Subcutaneous abdominal adipose tissue (tissue), 5 donors: ENCODE measurements at regions not wholly inside any gene's neighbourhood (a gene's known extent, or its start where the extent isn't known, plus 50 kb on each side); places are given as distances from the start of the nearest gene placed in this dataset.

Experiments used
- H3K27ac ChIP-seq: one replicate; pipeline ENCODE4 v1.7.0; 2013; ENCODE audit warnings: low read depth, mild to moderate bottlenecking, inconsistent platforms, low read length, moderate library complexity
- H3K27me3 ChIP-seq, 5 donors: one replicate each; pipeline ENCODE4 v1.7.0; 2013; ENCODE audit warnings: low read length in 5 of 5, inconsistent platforms in 1 of 5; ENCODE audit not compliant: control insufficient read depth in 5 of 5, insufficient read depth in 4 of 5
- H3K36me3 ChIP-seq, 5 donors: one replicate each; pipeline ENCODE4 v1.7.0; 2013; ENCODE audit warnings: low read length in 5 of 5; ENCODE audit not compliant: control insufficient read depth in 5 of 5, insufficient read depth in 5 of 5
- H3K4me1 ChIP-seq, 5 donors: one replicate each; pipeline ENCODE4 v1.7.0; 2013; ENCODE audit warnings: low read length in 5 of 5, mild to moderate bottlenecking in 3 of 5, moderate library complexity in 1 of 5; ENCODE audit not compliant: control insufficient read depth in 5 of 5, insufficient read depth in 5 of 5
- H3K4me3 ChIP-seq, 5 donors: one replicate each; pipeline ENCODE4 v1.7.0; 2013; ENCODE audit warnings: low read length in 5 of 5, low read depth in 1 of 5
- H3K9ac ChIP-seq, 5 donors: one replicate each; pipeline ENCODE4 v1.7.0; 2013; ENCODE audit warnings: low read length in 5 of 5, mild to moderate bottlenecking in 4 of 5, moderate library complexity in 3 of 5
- H3K9me3 ChIP-seq, 5 donors: one replicate each; pipeline ENCODE4 v1.7.0; 2013; ENCODE audit warnings: low read length in 5 of 5; ENCODE audit not compliant: control insufficient read depth in 5 of 5
- donor health status: healthy.
- donor health status: healthy.
- donor health status: healthy.
- donor health status: healthy.
- donor health status: healthy.

- Histone ChIP-seq H3K4me1 (no peaks in the 10 kb centered on the region), H3K9ac (no peak overlapping the region), H3K36me3 (no peaks in the 10 kb centered on the region), H3K27ac (no peak overlapping the region), H3K9me3 (peaks cover 0 to 3% (median 0%) of the 10 kb centered on the region in 5 donors), H3K4me3 (no peak overlapping the region), H3K27me3 (no peaks in the 10 kb centered on the region)
Observed at GRCh38 chr1:72781038-72781437, 498.7 kb upstream of the NEGR1 start.

DNA sequence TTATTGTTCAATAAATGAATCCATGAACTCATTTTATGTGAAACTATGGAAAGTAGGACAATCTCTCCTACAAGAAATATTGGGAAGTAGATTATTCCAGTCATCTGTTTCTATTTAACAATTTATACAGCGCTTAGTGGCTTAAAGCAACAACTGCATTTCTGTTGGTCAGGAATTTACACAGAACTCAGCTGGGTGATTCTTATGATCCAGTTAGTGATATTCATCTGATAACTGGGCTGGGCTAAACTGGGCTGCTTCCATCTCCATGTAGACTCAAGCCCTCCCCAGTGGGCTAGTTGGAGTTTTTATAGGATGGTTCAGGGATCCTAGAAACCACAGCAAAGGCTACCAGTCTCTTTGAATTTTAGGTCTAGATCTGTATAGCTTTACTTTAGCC, 497.9 kb upstream of the NEGR1 start:
- no peaks in the 10 kb centered on the region for H3K27me3 ChIP-seq
- peaks cover 0 to 3% (median 0%) of the 10 kb centered on the region in 5 donors for H3K9me3 ChIP-seq
- no peak overlapping the region for H3K27ac ChIP-seq
- H3K9ac ChIP-seq = no peak overlapping the region
- H3K36me3 ChIP-seq = no peaks in the 10 kb centered on the region
- H3K4me1 ChIP-seq = no peaks in the 10 kb centered on the region
- no peak overlapping the region for H3K4me3 ChIP-seq

DNA sequence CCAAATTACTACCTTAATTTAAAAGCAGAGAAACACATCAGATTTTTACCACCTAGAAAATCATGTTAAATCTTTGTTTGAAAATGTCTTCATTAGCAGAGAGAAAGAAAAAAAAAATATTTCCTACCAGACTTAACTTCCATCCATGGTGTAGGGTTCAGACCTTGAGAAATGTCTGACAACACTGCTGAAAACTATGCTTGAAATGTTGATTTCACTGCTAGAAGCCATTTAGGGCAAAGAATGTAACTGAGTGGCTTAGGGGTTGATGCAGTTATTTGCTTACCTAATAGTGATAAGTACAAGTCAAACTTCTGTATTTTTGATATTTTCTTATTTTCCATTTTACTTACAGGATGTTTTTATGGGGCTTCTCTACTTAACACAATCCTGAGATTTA, 495.6 kb upstream of the NEGR1 start:
- Histone ChIP-seq H3K27me3 (no peaks in the 10 kb centered on the region), H3K36me3 (no peaks in the 10 kb centered on the region), H3K4me1 (no peaks in the 10 kb centered on the region), H3K27ac (no peak overlapping the region), H3K9ac (no peak overlapping the region), H3K9me3 (peaks cover 0 to 3% (median 0%) of the 10 kb centered on the region in 5 donors), H3K4me3 (no peak overlapping the region)

- Histone ChIP-seq H3K9me3 (no peaks in the 10 kb centered on the region), H3K9ac (no peak overlapping the region), H3K27me3 (no peaks in the 10 kb centered on the region), H3K4me3 (no peak overlapping the region), H3K4me1 (no peaks in the 10 kb centered on the region), H3K27ac (no peak overlapping the region), H3K36me3 (no peaks in the 10 kb centered on the region)
Observed at GRCh38 chr1:72763481-72763880, 481.1 kb upstream of the NEGR1 start.

DNA sequence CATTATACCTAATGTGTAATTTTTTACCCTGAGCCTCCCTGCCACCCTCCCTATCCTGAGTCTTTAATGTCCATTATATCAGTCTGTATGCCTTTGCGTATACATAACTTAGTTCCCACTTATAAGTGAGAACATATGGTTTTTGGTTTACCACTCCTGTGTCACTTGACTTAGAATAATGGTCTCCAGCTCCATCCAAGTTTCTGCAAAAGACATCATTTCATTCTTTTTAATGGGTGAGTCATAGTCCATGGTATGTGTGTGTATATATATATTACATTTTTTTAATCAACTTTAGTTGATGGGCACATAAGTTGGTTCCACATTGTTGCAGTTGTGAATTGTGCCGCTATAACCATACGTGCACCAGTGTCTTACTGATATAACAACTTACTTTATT, 477.1 kb upstream of the NEGR1 start:
- H3K9me3 ChIP-seq = no peaks in the 10 kb centered on the region
- no peaks in the 10 kb centered on the region for H3K4me1 ChIP-seq
- no peaks in the 10 kb centered on the region for H3K36me3 ChIP-seq
- no peak overlapping the region for H3K4me3 ChIP-seq
- no peak overlapping the region for H3K9ac ChIP-seq
- no peak overlapping the region for H3K27ac ChIP-seq
- no peaks in the 10 kb centered on the region for H3K27me3 ChIP-seq

DNA sequence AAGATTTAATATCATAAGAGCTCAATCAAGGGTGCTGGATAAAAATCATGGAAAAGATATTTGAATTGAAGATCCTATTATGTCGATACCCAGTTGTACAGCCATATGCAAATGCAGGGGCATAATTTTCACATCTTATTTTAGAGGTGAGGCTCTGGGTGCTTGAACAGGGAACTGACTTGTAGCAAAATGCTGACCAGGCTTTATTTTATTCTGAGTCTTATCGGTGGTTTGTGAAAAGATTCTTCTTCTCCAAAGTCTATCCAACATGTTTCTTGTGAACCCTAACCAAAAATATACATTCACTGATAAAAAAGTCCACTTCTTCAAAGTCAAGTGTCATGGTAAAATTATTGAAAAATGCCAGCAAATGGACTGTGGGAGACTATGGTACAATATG, 475.5 kb upstream of the NEGR1 start:
- H3K27me3 ChIP-seq = no peaks in the 10 kb centered on the region
- H3K36me3 ChIP-seq = no peaks in the 10 kb centered on the region
- H3K4me1 ChIP-seq = no peaks in the 10 kb centered on the region
- H3K9ac ChIP-seq = no peak overlapping the region
- no peak overlapping the region for H3K4me3 ChIP-seq
- no peak overlapping the region for H3K27ac ChIP-seq
- no peaks in the 10 kb centered on the region for H3K9me3 ChIP-seq

DNA sequence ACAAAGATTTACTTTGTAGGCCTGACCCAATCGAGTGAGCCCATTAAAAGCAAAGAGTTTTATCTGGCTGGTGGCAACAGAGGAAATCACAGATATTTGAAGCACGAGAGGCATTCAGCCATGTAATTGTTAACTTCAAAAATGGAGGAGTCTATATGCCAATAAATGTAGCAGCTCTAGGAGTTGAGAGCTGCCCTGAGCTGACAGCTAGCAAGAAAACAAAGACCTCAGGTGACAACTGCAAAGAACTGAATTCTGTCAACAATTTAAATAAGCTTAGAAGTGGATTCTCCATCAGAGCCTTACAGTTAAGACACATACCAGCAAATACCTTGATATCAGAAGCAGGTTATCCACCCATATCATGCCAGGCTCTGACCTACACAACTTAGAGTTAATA, 463.1 kb upstream of the NEGR1 start:
- Histone ChIP-seq H3K36me3 (no peaks in the 10 kb centered on the region), H3K4me3 (no peak overlapping the region), H3K9me3 (no peaks in the 10 kb centered on the region), H3K27me3 (no peaks in the 10 kb centered on the region), H3K9ac (no peak overlapping the region), H3K27ac (no peak overlapping the region), H3K4me1 (no peaks in the 10 kb centered on the region)

DNA sequence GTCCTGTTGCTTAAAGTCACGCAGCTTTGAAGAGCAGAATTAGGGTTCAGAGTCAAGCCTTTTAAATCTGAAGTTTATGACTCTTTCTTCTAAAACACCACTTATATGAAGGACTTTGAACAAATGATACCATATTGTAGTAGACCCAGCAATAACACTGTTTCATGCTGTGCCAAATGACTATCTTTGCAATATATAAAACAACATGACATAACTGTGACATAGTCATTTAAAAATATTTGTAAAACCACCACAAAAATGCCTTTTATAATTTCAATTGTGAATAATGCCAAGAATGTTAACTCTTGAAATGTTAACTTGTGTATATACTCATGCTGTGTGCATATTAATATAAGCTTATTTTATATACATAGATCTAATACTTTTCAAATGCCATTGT, 452.1 kb upstream of the NEGR1 start:
- Histone ChIP-seq H3K4me3 (no peak overlapping the region), H3K9me3 (peaks cover 0 to 7% (median 4%) of the 10 kb centered on the region in 5 donors), H3K9ac (no peak overlapping the region), H3K4me1 (no peaks in the 10 kb centered on the region), H3K27me3 (no peaks in the 10 kb centered on the region), H3K27ac (no peak overlapping the region), H3K36me3 (no peaks in the 10 kb centered on the region)

DNA sequence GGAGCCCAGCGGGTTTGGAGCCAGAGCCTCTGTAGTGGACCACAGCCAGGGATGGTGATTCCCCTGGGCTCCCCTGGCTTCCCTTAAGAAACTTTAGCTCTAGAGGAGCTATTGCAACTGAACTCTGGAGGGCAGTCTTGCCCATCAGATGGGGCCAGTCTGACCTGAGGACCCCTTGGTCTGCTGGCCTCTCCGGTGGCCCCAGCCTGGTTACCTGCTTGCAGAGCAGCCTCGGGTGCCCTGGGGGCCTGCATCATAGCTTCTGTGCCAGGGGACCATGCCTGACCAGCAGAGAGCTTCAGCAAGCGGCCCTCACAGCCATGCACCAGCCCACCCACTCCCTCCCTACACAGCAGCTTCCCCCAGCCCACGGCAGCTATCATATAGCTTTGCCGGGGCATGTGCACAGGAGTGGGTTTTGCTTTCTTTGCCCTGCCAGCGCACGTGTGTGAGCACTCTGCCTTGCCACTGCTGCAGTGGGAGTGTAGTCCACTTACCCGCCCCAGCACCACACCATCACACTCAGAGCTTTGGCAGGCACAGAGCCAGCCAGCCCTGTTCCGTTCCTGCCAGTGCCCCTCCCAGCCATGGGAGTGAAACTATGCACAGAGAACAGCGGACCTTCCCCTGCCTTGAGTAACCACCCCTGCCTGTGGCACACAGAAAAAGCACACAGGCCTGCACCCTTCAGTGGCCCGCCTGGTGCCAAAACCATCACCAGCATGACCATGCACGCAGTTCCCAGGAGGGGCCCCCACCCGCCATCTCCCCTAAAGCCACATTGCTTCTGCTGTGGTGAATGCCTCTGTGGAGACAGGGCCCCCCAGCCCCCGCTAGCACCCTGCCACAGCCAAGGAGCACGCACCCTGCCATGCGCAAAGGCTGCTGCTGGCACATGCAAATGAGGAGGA, 442.9 kb upstream of the NEGR1 start:
- H3K9ac ChIP-seq = no peak overlapping the region
- no peak overlapping the region for H3K4me3 ChIP-seq
- no peaks in the 10 kb centered on the region for H3K9me3 ChIP-seq
- H3K36me3 ChIP-seq = no peaks in the 10 kb centered on the region
- no peak overlapping the region for H3K27ac ChIP-seq
- no peaks in the 10 kb centered on the region for H3K4me1 ChIP-seq
- H3K27me3 ChIP-seq = no peaks in the 10 kb centered on the region

- H3K36me3 ChIP-seq = no peaks in the 10 kb centered on the region
Observed at GRCh38 chr1:72705921-72706320, 423.6 kb upstream of the NEGR1 start.

More at GRCh38 chr1:72705921-72706320, 423.6 kb upstream of the NEGR1 start:
- Histone ChIP-seq H3K27me3 (no peaks in the 10 kb centered on the region), H3K4me1 (no peaks in the 10 kb centered on the region), H3K9me3 (no peaks in the 10 kb centered on the region), H3K9ac (no peak overlapping the region), H3K27ac (no peak overlapping the region), H3K4me3 (no peak overlapping the region)
